HG02610 (cell line): ENCODE measurements at regions not wholly inside any gene's neighbourhood (a gene's known extent, or its start where the extent isn't known, plus 50 kb on each side); places are given as distances from the start of the nearest gene placed in this dataset.
A peak's percentile ranks its signal among the peaks of the same experiment; 100 is the strongest.
"Not testable (repeated sequence)": the region's sequence is repeated elsewhere in the genome, so short reads cannot be mapped to it uniquely, and the experiment has no call there.

Experiments used
- ATAC-seq: cut with Tn5 transposase; IDR thresholded peaks from one replicate; pipeline ENCODE4 v1.9.1; 2021; ENCODE audit warnings: mild to moderate bottlenecking, moderate library complexity; ENCODE audit not compliant: unreplicated experiment

GRCh38 chr17:445839-446238 is 93.2 kb upstream of the RPH3AL start, which contains the start of gene RFLNB:
Gene RFLNB, minus strand, starts transcription at chr17:445939.
- ATAC-seq = not testable (repeated sequence)

GRCh38 chr17:444879-445454 is 92.4 kb upstream of the RPH3AL start:
- no peak for ATAC-seq

- ATAC-seq = no peak
Measured at GRCh38 chr17:443109-443508, 90.5 kb upstream of the RPH3AL start.

- no peak for ATAC-seq
Measured at GRCh38 chr17:441155-441950, 88.7 kb upstream of the RPH3AL start.

- ATAC-seq = no peak
Measured at GRCh38 chr17:438191-438590, 85.6 kb upstream of the RPH3AL start.

GRCh38 chr17:437545-437944 is 84.9 kb upstream of the RPH3AL start:
- ATAC-seq = no peak

- ATAC-seq = no peak
Measured at GRCh38 chr17:436571-436970, 84.0 kb upstream of the RPH3AL start.

GRCh38 chr17:432471-432870 is 79.9 kb upstream of the RPH3AL start:
- not testable (repeated sequence) for ATAC-seq

- ATAC-seq = no peak
Measured at GRCh38 chr17:431494-431893, 78.9 kb upstream of the RPH3AL start.

GRCh38 chr17:429589-429988 is 77.0 kb upstream of the RPH3AL start:
- ATAC-seq = no peak

- ATAC-seq = no peak
Measured at GRCh38 chr17:428414-428813, 75.8 kb upstream of the RPH3AL start.

- ATAC-seq = no peak
Measured at GRCh38 chr17:427891-428290, 75.3 kb upstream of the RPH3AL start.

GRCh38 chr17:427327-427726 is 74.7 kb upstream of the RPH3AL start:
- ATAC-seq = no peak

- no peak for ATAC-seq
Measured at GRCh38 chr17:422196-422930, 69.8 kb upstream of the RPH3AL start.

GRCh38 chr17:420479-421175 is 68.0 kb upstream of the RPH3AL start:
- no peak for ATAC-seq

- no peak for ATAC-seq
Measured at GRCh38 chr17:419073-419735, 66.6 kb upstream of the RPH3AL start.

GRCh38 chr17:418421-418751 is 65.8 kb upstream of the RPH3AL start:
- ATAC-seq = no peak

GRCh38 chr17:417691-418420 is 65.2 kb upstream of the RPH3AL start:
- ATAC-seq = no peak

GRCh38 chr17:416293-417206 is 63.9 kb upstream of the RPH3AL start:
- ATAC-seq = peak; percentile 82
